GM21423 (cell line): ENCODE measurements at regions not wholly inside any gene's neighbourhood (a gene's known extent, or its start where the extent isn't known, plus 50 kb on each side); places are given as distances from the start of the nearest gene placed in this dataset.

ENCODE experiments used
- ATAC-seq: cut with Tn5 transposase; IDR thresholded peaks from one replicate; pipeline ENCODE4 v1.9.1; 2021; ENCODE audit warnings: mild to moderate bottlenecking, moderate library complexity; ENCODE audit not compliant: unreplicated experiment

- ATAC-seq, result no peak
Measured at GRCh38 chr4:54793856-54794422, 136.2 kb downstream of the KIT start.
